ENCODE measurements at regions not wholly inside any gene's neighbourhood (a gene's known extent, or its start where the extent isn't known, plus 50 kb on each side); places are given as distances from the start of the nearest gene placed in this dataset.

- H3K9me1 ChIP-seq (ENCODE audit: control insufficient read depth, extremely low read depth, insufficient read depth, low read length): no peaks in the 10 kb centered on the region
- H3K27me3 ChIP-seq (ENCODE audit: control insufficient read depth, extremely low read depth, insufficient read depth, low read length): no peaks in the 10 kb centered on the region
- no peak overlapping the region for H3K27ac ChIP-seq (ENCODE audit: control insufficient read depth, insufficient read depth, low read length)
- H4K20me1 ChIP-seq (ENCODE audit: control insufficient read depth, extremely low read depth, insufficient read depth, low read length): no peaks in the 10 kb centered on the region
- H3K4me3 ChIP-seq (ENCODE audit: control insufficient read depth in 2 of 3, extremely low read depth in 1 of 3, insufficient read depth in 2 of 3, low read depth in 1 of 3, low read length in 3 of 3): no peak overlapping the region
- H3K79me2 ChIP-seq (ENCODE audit: control insufficient read depth, insufficient read depth, low read length): no peaks in the 10 kb centered on the region
- no peak overlapping the region for H3K9ac ChIP-seq (ENCODE audit: control insufficient read depth, extremely low read depth, insufficient read depth, low read length)
- dilution Hi-C loops (cut with MboI; ENCODE audit: extremely low pct_ligation_motif_present, low sequenced_read_pairs): no loop called here
- peaks cover 16% of the 10 kb centered on the region for H3K4me1 ChIP-seq (ENCODE audit: control insufficient read depth, extremely low read depth, insufficient read depth, low read length)
- TF ChIP-seq CTCF (optimal IDR thresholded peaks at IDR 0.05 in 1 of 3, IDR thresholded peaks at IDR 0.05 in 1 of 3, conservative IDR thresholded peaks at IDR 0.05 in 1 of 3; ENCODE audit: extremely low read depth in 1 of 3, insufficient read depth in 2 of 3, low read length in 3 of 3): no peak
- TF ChIP-seq EZH2 (IDR thresholded peaks at IDR 0.05; ENCODE audit: low read length): no peak
- H2AFZ ChIP-seq (ENCODE audit: control insufficient read depth, low read length): no peak overlapping the region
- H3K9me3 ChIP-seq (ENCODE audit: control insufficient read depth, low read depth, low read length): no peaks in the 10 kb centered on the region
- FAIRE-seq (no peak), DNase-seq (ENCODE audit: low read depth, low spot score) (no peak)
- H3K4me2 ChIP-seq (ENCODE audit: control insufficient read depth, extremely low read depth, insufficient read depth, low read depth, low read length): no peak overlapping the region
- H3K36me3 ChIP-seq (ENCODE audit: control insufficient read depth in 2 of 2, extremely low read depth in 1 of 2, insufficient read depth in 2 of 2, low read length in 2 of 2): no peaks in the 10 kb centered on the region
These were observed 157.9 kb downstream of the ARL4C start for GRCh38 chr2:234339011-234339410.

GRCh38 chr2:234335661-234336228 is 161.1 kb downstream of the ARL4C start:
- Histone ChIP-seq H3K4me3 (ENCODE audit: control insufficient read depth in 2 of 3, extremely low read depth in 1 of 3, insufficient read depth in 2 of 3, low read depth in 1 of 3, low read length in 3 of 3) (no peak overlapping the region), H3K4me1 (ENCODE audit: control insufficient read depth, extremely low read depth, insufficient read depth, low read length) (peaks cover 19% of the 10 kb centered on the region), H3K27me3 (ENCODE audit: control insufficient read depth, extremely low read depth, insufficient read depth, low read length) (no peaks in the 10 kb centered on the region), H3K27ac (ENCODE audit: control insufficient read depth, insufficient read depth, low read length) (no peak overlapping the region), H4K20me1 (ENCODE audit: control insufficient read depth, extremely low read depth, insufficient read depth, low read length) (no peaks in the 10 kb centered on the region), H3K9me3 (ENCODE audit: control insufficient read depth, low read depth, low read length) (no peaks in the 10 kb centered on the region), H2AFZ (ENCODE audit: control insufficient read depth, low read length) (peak overlapping the region; percentile 9), H3K4me2 (ENCODE audit: control insufficient read depth, extremely low read depth, insufficient read depth, low read depth, low read length) (peak overlapping the region; percentile 39), H3K9me1 (ENCODE audit: control insufficient read depth, extremely low read depth, insufficient read depth, low read length) (no peaks in the 10 kb centered on the region), H3K9ac (ENCODE audit: control insufficient read depth, extremely low read depth, insufficient read depth, low read length) (peak overlapping the region; percentile 34), H3K36me3 (ENCODE audit: control insufficient read depth in 2 of 2, extremely low read depth in 1 of 2, insufficient read depth in 2 of 2, low read length in 2 of 2) (no peaks in the 10 kb centered on the region), H3K79me2 (ENCODE audit: control insufficient read depth, insufficient read depth, low read length) (no peaks in the 10 kb centered on the region)
- DNase-seq (ENCODE audit: low read depth, low spot score) (peak; percentile 23), FAIRE-seq (peak; percentile 95)
- dilution Hi-C loops (cut with MboI; ENCODE audit: extremely low pct_ligation_motif_present, low sequenced_read_pairs): no loop called here
- TF ChIP-seq CTCF (optimal IDR thresholded peaks at IDR 0.05 in 1 of 3, IDR thresholded peaks at IDR 0.05 in 1 of 3, conservative IDR thresholded peaks at IDR 0.05 in 1 of 3; ENCODE audit: extremely low read depth in 1 of 3, insufficient read depth in 2 of 3, low read length in 3 of 3): no peak
- no peak for TF ChIP-seq EZH2 (IDR thresholded peaks at IDR 0.05; ENCODE audit: low read length)

Data from keratinocyte (primary cell).